ENCODE measurements at regions not wholly inside any gene's neighbourhood (a gene's known extent, or its start where the extent isn't known, plus 50 kb on each side); places are given as distances from the start of the nearest gene placed in this dataset.
A peak's percentile ranks its signal among the peaks of the same experiment; 100 is the strongest.

DNA sequence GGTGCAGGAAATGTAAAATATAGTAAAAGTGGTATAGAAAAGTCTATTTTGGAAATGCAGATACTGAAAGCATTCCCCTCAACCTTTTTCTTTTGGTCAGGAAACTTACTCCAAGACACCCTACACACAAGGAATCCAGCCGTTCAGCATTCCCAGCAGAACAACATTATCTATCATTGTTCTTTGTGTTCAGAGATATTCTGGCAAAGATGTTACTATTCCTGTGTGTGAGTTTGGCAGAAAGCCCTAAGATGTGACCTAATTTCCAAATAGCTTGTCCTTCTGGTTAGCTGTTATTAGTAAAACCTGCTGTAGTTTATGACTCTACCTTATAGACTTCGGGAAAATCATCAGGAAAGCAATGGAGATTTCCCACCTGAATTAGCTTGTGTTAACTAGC, 78.1 kb upstream of the PELI1 start:
- DNase-seq: no peak

DNA sequence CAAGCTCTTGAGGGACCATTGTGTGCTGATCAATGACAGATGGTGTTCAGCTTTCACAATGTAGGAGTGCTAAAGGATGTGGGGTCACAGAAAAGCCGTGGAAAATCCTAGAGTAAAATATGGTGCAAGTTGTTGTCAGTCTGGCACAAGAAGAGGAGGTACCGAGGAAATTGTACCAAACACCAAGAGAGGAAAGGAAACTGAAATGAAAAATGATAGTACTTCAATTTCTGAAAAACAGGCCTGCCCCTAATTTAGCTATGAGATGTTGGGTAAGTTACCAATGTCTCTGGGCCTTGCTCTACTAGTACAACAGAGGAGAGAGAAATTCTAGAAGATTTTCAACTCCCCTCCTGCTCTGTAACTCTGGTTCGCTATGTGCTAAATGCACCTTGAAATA, 78.8 kb upstream of the PELI1 start:
- no peak for DNase-seq

DNA sequence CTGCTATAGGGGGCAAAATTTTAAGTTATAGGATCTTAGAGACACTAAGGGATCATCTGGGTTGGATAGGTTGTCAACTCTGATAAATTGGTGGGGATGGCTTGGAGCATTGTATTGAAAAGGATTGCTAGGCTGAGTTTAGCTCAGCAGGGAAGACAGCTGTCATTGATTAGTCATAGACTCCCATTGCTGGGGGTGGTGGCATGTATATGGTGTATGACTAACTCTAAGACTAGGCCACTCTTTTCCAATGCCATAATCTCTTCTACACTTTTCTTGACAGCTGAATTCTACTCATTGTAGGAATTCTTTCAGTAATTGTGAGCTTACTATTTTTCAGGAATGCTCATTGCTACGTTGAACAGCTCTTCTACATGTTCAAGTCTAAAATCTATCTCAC, 81.3 kb upstream of the PELI1 start:
- DNase-seq: no peak

DNA sequence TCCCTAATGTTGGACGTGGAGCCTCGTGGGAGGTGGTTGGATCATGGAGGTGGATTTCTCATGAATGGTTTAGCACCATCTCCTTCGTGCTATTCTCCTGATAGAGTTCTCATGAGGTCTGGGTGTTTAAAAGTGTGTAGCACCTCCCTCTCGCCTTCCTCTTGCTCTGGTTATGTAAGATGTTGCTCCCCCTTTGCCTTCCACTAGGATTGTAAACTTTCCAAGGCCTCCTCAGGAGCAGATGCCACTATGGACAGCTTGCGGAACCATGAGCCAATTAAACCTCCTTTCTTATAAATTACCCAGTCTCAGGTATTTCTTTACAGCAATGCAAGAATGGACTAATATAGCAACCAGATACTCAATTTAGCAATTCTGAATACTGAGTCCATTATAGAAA, 82.4 kb upstream of the PELI1 start:
- DNase-seq: no peak

DNA sequence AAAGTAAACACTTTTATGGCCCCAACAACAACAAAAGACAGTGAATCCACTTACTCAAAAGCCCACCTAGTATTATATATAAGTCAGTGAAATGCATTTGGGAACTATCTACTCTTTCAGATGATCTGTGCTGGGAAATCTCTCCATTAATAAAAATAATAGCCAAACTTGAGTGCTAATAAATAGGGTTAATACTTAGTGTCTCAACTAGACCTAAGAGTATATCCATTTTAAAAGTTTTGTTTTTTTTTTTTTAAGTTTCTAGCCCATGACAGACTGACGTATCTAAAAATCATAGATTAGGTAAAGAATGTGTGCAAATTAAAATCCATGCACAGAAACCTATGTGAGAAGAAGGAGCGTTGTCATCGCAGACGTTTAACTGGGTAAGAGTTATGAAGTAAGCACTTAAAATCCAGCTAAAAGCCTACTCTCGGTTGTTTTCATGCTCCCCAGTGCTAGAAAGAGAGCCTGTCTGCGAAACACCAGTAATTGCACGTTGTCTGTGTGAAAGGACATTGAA, 83.4 kb upstream of the PELI1 start:
- DNase-seq: no peak

DNA sequence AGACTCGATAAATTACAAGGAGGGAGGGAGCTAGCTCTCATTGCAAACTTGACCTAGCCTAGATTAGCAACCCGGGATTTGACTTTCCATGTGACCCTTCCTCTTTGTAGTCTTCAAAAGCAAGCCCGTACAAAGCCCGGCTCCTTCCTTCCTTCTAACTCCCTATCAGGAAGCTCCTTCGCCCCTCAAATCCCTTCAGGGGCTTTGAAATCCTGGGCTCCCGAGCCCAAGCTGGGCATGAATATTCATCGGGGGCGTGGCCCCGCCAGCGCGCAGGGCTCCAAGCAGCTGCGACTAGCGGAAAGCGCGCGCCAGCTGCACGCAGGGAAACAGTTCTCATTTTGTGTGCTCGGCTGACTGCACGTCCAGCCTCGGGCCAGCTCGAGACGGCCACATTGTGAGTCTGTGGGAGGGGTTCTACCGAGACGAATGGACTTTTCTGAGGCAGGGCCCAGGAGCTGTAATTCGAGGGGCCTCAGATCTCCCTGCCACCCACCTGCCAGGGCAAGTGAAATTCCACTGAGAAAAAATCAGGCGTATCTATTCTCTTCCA, 84.0 kb upstream of the PELI1 start:
- peak; percentile 83 for DNase-seq

DNA sequence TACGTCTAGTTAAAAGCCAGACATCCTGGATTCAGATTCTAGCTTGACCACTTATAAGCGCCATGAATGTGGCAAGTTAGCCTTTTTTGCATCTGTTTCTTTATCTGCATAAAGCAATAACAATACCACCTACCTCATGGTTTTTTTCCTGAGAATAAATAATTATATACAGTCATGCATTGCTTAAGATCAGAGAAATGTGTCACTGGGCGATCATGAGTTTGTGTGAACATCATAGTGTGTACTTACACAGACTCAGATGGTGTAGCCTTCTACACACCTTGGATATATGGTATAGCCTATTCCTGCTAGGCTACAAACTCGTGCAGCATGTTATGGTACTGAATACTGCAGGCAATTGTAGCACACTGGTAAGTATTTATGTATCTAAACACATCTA, 84.7 kb upstream of the PELI1 start:
- DNase-seq: no peak

DNA sequence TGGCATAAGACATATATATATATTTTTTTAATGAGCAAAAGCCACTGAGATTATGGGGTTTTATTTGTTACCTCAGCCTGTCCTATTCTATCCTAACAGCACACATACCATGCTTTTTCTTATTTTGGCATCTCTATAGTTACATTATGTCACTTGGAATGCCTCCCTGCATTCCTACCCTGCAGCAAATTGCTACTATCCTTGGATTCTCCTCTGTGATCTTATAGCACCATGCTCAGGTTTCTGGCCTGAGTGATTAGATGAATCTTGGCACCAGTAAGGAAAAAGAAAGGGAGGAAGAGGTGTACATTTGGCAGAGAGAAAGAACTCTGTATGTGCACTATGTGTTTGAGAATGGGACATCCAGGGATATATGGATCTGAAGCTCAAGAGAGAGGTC, 86.3 kb upstream of the PELI1 start:
- no peak for DNase-seq

DNA sequence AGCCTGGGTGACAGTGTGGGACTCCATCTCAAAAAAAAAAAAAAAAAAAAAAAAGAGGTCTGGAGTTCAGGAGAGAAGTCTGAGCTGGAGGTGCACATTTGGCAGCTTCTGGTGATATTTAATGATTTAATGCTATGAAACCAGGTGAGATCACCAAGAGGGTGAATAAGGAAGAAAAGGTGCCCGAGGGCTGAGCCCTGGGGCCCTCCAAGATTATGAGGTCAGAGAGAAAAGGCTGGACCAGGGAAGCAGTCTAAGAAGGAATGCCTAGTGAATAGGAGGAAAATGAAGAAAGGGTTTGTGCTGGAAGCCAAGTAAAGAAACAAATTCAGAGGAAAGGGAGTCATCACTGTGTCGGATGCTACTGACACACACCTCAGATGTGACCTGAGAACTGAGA, 88.0 kb upstream of the PELI1 start:
- DNase-seq: no peak

DNA sequence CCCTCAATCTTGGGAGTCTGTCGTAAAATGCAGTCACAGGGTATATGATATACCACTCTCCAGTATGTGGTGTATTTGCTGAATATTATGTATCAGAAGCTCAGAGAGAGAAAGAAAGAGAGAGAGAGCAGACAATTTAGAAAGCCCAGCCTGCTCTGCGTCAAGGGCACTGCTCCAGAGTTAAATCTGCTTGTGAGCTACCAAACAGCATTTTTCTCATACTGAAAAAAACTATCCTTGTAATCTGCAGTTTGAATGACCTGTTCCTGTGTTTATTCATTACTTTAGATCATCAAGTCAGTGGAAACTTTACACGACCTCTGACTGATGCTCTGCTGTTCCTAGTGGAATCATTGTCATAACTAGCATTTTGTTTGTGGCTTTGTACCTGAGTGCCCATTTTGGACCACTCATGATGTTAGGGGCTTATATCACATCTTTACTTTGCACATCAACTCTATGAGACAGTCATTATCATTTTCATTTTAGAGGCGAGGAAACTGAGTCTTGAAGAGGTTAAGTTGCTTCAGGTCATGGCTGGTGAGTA, 89.2 kb upstream of the PELI1 start:
- no peak for DNase-seq

DNA sequence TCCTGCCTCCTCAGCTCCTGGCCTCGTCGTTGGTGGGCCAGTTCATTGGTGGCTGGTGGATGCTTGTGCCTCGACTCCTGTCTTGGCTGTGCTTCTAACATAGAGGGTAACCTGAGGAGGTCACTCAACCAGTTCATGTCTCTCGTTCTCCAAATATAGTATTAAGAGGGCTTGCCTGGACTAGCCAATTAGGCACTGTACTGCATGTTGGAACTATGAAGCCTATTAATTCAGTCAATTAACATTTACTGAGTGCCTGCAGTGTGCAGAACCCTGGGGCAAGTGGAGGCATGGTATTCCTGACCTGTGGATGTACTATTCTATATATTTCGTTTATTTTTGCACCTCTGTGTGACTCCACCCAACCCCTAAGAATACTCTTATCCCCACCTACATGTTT, 89.9 kb upstream of the PELI1 start:
- no peak for DNase-seq

DNA sequence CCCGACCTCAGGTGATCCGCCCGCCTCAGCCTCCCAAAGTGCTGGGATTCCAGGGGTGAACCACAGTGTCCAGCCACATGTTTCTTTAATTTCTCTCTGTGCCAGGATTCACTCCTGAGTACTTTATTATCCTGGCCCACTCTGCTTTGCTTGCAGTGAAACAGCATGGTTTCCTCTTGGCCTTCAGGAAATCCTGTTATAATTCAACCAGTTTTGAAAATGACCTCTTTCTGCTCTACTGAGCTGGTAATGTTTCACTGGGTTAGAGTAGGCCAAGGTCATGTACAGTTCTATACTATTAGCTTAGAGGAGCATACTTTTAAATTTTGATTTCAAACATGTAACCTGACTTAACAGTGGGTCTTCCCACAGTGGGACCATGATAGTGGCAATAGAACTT, 90.6 kb upstream of the PELI1 start:
- DNase-seq: no peak

DNA sequence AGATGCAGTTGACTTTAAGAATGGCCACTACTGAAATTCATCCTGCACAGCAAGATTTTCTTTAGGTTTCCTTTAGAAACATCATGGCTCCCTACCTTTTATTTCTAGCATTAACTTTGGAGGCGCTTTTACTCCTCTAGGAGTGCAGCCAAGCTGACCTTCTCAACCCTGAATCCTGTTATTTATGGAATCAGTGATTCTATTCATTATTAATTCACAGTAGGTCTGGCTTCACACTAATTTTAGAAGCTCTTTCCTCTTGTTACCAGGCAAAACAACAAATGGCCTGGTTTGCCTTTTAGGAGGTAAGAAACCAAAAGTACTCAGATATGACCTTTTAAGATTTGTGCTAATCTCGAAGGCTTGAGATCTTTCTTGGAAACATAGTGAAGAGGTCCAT, 93.0 kb upstream of the PELI1 start:
- no peak for DNase-seq

DNA sequence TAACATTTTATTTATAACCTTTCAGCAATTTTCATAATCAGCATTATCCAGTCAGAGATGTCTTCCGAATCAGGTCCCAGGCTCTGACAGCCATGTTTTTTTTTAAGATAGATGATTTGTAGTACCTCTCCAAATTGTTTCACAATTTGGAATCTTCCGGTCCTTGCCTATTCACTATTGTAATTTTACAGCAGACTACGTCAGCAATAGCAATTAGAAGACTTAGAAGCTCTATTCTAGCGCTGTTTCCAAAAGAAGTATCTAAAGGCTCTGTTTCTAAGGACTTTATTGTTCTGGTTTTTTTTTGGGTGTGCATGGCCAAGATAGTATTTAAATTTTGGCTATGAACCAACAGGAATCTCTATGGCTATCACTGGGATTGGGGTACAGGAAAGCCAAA, 94.6 kb upstream of the PELI1 start:
- DNase-seq: no peak

DNA sequence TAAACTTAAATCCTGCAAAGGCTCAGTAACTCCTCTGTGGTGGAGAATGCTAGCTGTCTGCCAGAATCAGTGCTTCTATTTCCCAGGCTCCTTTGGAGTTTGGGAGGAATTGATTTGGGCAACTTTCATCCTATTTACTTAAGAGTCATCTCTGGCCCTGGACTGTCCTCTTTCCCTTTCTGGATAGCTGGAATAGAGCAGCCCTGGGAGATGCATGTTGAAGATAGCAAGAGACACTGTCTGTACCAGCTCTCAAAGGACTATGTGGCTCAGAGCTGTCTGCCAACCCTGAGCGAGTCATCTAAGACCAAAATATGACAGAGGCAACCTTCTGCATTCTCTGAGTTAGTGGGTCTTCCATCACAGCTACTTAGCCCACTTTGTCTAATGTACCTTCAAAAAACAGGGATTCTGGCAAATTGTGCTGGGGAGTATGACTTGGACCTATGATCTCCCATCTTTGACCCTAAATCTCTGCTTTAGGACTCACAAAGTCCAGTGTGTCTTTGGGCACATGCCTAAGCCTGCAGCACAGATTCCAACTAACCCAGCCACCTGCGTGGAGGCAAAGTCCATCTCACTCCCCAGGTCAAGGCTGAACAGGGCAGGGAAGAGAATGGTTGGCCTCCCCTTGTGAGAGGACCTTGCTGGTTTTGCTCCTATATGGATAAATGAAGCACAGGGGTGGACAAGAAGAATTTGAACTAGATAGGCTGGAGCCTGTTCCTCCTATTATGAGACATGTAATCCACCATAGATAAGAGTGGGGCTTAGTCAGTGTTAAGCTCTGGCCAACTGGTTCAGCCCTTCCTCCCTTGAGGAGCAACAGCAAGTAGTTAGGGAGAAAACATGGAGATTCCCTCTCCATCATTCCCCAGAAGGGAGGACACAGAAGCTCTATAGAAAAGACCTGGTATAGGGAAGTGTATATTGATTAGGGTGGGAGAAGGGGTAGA, 99.1 kb upstream of the PELI1 start:
- DNase-seq: no peak

DNA sequence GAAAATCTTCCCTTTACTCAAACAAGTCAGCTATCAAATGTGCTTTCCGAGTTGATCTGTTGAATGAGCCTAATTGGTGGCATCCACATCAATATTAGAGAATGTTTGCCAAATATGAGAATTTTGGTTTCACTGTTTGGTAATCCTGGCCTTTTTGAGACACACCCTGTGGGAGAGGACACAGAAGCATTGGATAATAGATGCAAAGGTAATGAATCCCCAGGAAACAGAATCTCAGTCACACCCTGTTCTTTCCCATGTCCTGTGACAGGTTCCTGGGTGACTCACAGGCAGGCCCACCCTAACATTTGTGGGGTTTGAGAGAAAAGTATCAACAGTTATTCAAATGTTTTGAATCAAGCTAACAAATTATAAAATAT, 99.8 kb upstream of the PELI1 start:
- no peak for DNase-seq

DNA sequence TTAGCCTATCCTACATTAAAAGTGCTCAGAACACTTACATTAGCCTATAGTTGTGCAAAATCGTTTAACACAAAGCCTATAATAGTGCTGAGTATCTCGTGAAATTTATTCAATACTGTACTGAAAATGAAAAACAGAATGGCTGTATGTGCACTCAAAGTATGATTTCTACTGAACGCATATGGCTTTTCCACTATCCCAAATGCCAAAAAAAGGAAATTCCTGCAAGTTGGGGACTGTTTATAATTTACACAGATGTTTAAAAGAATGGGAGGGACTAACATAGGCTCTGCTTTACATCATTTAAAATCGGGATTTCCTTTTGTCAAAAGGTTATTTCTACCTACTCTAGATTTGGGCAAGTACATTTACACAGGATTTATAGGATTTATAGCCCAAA, 101.4 kb upstream of the PELI1 start:
- DNase-seq: no peak

DNA sequence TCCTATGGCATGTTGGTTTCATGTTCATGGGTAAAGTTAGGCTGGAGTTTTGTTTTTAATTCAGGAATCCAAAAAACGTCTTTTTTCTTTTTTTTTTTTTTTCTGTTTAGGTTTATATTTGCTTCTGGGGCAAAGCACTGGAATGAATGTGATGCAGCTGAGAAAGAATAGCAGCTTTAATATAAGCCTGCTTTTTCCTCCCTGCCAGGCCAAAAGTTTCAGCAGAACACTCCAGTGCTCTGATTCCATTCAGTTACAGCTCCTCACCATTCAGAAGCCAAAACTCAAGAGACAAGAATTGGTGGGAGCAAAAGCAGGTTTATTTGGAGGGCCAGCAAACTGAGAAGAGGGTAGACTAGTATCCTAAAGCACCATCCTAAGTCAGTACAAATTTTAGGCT, 102.7 kb upstream of the PELI1 start:
- DNase-seq: no peak

DNA sequence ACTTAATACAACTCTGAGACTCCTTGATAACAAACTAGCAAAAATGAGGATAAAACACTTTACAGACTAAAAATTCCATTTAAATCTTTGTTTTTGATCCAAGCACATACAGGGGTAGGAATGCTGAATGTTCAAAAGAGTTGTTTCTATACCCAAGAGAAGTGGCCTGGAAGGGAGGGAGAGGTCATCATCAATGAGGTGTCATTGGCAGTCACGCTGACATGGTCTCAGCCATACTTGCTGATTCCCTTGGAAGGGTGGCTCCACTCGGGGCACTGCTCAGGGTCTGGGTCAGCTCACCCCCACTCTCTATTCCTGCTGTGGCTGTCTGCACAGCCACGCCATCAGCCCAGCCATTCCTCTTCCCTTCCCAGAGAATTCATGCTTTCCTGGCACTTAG, 105.2 kb upstream of the PELI1 start:
- no peak for DNase-seq

DNA sequence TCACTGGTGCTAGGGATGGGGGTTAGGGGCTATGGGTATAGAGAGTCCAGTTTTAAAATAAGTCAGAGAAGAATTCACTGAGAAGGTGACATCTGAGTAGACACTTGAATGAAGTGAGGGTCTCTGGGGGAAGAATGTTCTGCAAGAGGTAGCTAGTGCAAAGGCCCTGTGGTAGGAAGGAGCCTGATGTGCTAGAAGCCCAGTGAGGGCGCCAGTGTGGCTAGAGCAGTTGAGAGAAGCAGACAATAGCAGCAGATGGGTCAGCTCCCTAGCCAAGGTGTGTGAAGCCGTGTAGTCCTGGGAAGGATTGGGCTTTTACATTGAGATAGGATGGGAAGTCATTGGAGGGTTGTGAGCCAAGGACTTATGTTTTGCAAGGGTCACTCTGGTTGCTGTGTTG, 105.8 kb upstream of the PELI1 start:
- DNase-seq: no peak

DNA sequence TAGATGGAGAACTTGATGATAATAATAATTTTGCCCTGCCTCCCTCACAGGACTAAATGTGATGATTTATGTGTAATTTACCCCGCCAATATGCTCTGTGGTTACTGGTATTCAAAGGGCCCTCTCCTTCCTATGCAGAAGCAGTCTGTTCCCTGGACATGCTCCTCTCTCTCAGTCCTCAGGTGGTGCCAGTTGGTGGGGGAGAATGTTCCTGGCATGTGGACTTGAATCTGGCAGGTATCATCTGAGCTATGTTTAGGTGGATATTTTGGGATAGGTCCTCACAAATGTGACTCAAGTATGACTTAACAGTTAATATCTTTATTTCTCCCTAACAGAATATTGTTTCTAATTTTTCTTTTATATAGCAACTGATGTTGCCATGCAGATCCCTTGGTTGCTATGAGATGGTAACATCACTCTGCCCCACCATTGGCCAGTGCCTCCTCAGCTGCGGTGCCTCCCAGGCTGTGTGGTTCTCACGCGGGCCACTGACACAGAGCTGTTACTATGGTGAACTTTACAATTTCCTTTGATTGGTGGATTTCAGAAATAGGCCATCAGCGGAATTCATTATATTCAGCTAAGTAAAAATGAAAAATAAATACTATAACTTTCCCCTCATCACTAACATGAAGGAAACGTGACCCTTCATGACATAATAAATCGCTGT, 106.7 kb upstream of the PELI1 start:
- no peak for DNase-seq

DNA sequence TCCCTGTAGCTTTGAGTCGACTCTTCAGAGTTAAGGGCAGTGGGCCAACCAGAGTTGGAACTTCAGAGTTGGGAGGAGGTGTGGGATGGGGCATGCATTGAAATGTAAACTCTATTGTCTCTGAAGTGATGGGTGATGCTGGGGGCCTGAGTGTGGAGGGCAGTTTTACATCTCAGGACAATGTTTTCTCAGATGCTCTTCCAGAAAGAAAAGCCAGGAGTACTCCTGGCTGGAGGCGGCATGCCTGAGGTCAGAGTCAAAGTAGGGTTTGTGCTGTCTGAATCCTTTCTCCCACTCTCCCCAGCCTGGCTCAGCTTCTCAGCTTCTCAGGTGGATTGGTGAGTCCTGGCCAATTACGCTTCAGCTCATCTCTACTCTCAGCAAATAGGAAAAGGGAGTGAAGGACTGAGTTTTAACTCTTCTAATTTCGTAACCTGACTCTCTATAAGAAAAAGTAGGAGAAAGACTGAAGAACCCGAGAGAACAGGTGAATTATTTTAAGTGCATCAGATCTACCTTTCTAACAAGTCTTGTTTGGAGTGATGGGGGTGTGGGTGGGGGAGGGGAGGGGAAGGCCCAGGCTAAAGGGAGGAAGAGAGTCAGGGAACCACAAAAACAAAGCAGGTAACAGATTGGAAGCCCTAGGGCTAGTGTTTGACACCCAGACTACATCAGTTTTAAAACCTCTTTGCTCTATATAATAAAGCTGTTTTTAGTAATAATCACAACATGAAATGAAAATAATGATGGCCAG, 107.5 kb upstream of the PELI1 start:
- DNase-seq: no peak

All from hematopoietic multipotent progenitor cell treated with erythropoietin and hydrocortisone succinate and interleukin-3 and kit ligand, for 4 days (in vitro differentiated cells).